Left lung (tissue), 4 donors: ENCODE measurements at regions not wholly inside any gene's neighbourhood (a gene's known extent, or its start where the extent isn't known, plus 50 kb on each side); places are given as distances from the start of the nearest gene placed in this dataset.

ENCODE experiments used
- ATAC-seq: fragments of 200-7000 bp; cut with Tn5 transposase; one replicate; pipeline ENCODE4 v1.9.1; 2020; ENCODE audit warnings: moderate library complexity
- DNase-seq, 4 donors: peaks; one replicate each; pipeline ENCODE4 v3.0.0-alpha.2; 2013 to 2020
- H3K27ac ChIP-seq, 2 donors: fragments of 200-600 bp; sonication (generic) in 1 of 2; one replicate each; pipeline versions ENCODE4 v1.5.0 to v1.8.0; 2020 to 2021
- H3K27me3 ChIP-seq, 2 donors: fragments of 200-600 bp; sonication (generic) in 1 of 2; one replicate each; pipeline versions ENCODE4 v1.5.0 to v1.8.0; 2020 to 2021
- H3K36me3 ChIP-seq, 2 donors: fragments of 200-600 bp; sonication (generic) in 1 of 2; one replicate each; pipeline versions ENCODE4 v1.5.0 to v1.8.0; 2020 to 2021
- H3K4me1 ChIP-seq, 2 donors: fragments of 200-600 bp; one replicate each; pipeline ENCODE4 v1.8.0; 2021
- H3K4me3 ChIP-seq, 2 donors: fragments of 200-600 bp; sonication (generic) in 1 of 2; one replicate each; pipeline versions ENCODE4 v1.5.0 to v1.8.0; 2020 to 2021; ENCODE audit warnings: mild to moderate bottlenecking in 1 of 2
- H3K9me3 ChIP-seq, 2 donors: fragments of 200-600 bp; sonication (generic) in 1 of 2; one replicate each; pipeline versions ENCODE4 v1.5.0 to v1.8.0; 2020 to 2021
- CTCF ChIP-seq, 2 donors: fragments of 200-600 bp; sonication (generic) in 1 of 2; IDR thresholded peaks; one replicate each; pipeline versions ENCODE4 v1.5.0 to v1.8.0; 2021; ENCODE audit warnings: antibody characterized with exemption in 2 of 2
- intact Hi-C, 2 donors: fragments of 100-400 bp; cut with DNase I; formaldehyde crosslinking; loops; one replicate each; pipeline versions ENCODE4 v1.11.2 to v1.14.2; 2022
- donor health status: DM: no; HTN: yes; CAD: no.
- donor health status: DM: no; HTN: no; CAD: no.

- Histone ChIP-seq H3K4me1 (no peaks in the 10 kb centered on the region), H3K27me3 (no peaks in the 10 kb centered on the region), H3K9me3 (no peaks in the 10 kb centered on the region), H3K27ac (no peak overlapping the region), H3K36me3 (no peaks in the 10 kb centered on the region), H3K4me3 (no peak overlapping the region)
- intact Hi-C loops = no loop called here
- TF ChIP-seq CTCF (IDR thresholded peaks at IDR 0.05) = no peak
- no peak for ATAC-seq
- no peak for DNase-seq
Measured at GRCh38 chr13:90796474-90796873, 551.0 kb upstream of the MIR17HG start.

- no peak for DNase-seq
- H3K27ac ChIP-seq = no peak overlapping the region
- no peaks in the 10 kb centered on the region for H3K27me3 ChIP-seq
- no peaks in the 10 kb centered on the region for H3K4me1 ChIP-seq
- intact Hi-C loops = no loop called here
- no peak for TF ChIP-seq CTCF (IDR thresholded peaks at IDR 0.05)
- no peak for ATAC-seq
- H3K9me3 ChIP-seq = no peaks in the 10 kb centered on the region
- H3K4me3 ChIP-seq = no peak overlapping the region
- no peaks in the 10 kb centered on the region for H3K36me3 ChIP-seq
Measured at GRCh38 chr13:90797335-90797734, 550.2 kb upstream of the MIR17HG start.

GRCh38 chr13:90798381-90798780 lies 549.1 kb upstream of the MIR17HG start:
- Histone ChIP-seq H3K27ac (no peak overlapping the region), H3K36me3 (no peaks in the 10 kb centered on the region), H3K27me3 (no peaks in the 10 kb centered on the region), H3K4me1 (no peaks in the 10 kb centered on the region), H3K4me3 (no peak overlapping the region), H3K9me3 (no peaks in the 10 kb centered on the region)
- ATAC-seq (no peak), DNase-seq (no peak)
- intact Hi-C loops = no loop called here
- no peak for TF ChIP-seq CTCF (IDR thresholded peaks at IDR 0.05)

GRCh38 chr13:90800082-90800746 lies 547.3 kb upstream of the MIR17HG start:
- no peak for TF ChIP-seq CTCF (IDR thresholded peaks at IDR 0.05)
- Histone ChIP-seq H3K4me1 (no peaks in the 10 kb centered on the region), H3K36me3 (no peaks in the 10 kb centered on the region), H3K9me3 (no peaks in the 10 kb centered on the region), H3K4me3 (no peak overlapping the region), H3K27me3 (no peaks in the 10 kb centered on the region), H3K27ac (no peak overlapping the region)
- intact Hi-C loops = no loop called here
- ATAC-seq = peak; percentile 69
- peak in 3 of 4 donors; percentile 42 to 78 (median 60) for DNase-seq

- Histone ChIP-seq H3K4me1 (no peaks in the 10 kb centered on the region), H3K27ac (no peak overlapping the region), H3K9me3 (no peaks in the 10 kb centered on the region), H3K4me3 (no peak overlapping the region), H3K27me3 (no peaks in the 10 kb centered on the region), H3K36me3 (no peaks in the 10 kb centered on the region)
- TF ChIP-seq CTCF (IDR thresholded peaks at IDR 0.05) = no peak
- ATAC-seq = no peak
- intact Hi-C loops = no loop called here
- no peak for DNase-seq
Measured at GRCh38 chr13:90801621-90802020, 545.9 kb upstream of the MIR17HG start.
